CD14-positive monocyte (primary cell): ENCODE measurements at regions not wholly inside any gene's neighbourhood (a gene's known extent, or its start where the extent isn't known, plus 50 kb on each side); places are given as distances from the start of the nearest gene placed in this dataset.
"Not testable (repeated sequence)": the region's sequence is repeated elsewhere in the genome, so short reads cannot be mapped to it uniquely, and the experiment has no call there.

ENCODE experiments used
- DNase-seq, 3 donors: peaks; one replicate each; pipeline ENCODE4 v3.0.0-alpha.2; 2011 to 2022
- H2AFZ ChIP-seq: 2 replicates; pipeline ENCODE4 v1.6.0; 2012; ENCODE audit warnings: mild to moderate bottlenecking, low read depth, low read length, inconsistent platforms; ENCODE audit not compliant: insufficient read depth, poor library complexity, severe bottlenecking
- H3K27ac ChIP-seq, 2 donors: 1 replicate in 1 of 2; 2 replicates in 1 of 2; pipeline ENCODE4 v1.5.1; 2012 to 2013; ENCODE audit warnings: low read length in 2 of 2, control low read depth in 1 of 2, inconsistent platforms in 1 of 2, low read depth in 1 of 2, mild to moderate bottlenecking in 1 of 2
- H3K27me3 ChIP-seq, 2 donors: one replicate each; pipeline versions ENCODE4 v1.6.0 to v1.6.1; 2011 to 2013; ENCODE audit warnings: low read length in 2 of 2; ENCODE audit not compliant: control insufficient read depth in 2 of 2, insufficient read depth in 2 of 2
- H3K36me3 ChIP-seq, 2 donors: replicated peaks in 1 of 2; 1 replicate in 1 of 2; 2 replicates in 1 of 2; pipeline versions ENCODE4 v1.5.1 to v1.6.1; 2012 to 2013; ENCODE audit warnings: low read length in 2 of 2, control low read depth in 1 of 2, inconsistent platforms in 1 of 2, mild to moderate bottlenecking in 1 of 2; ENCODE audit not compliant: insufficient read depth in 2 of 2, control insufficient read depth in 1 of 2
- H3K4me1 ChIP-seq, 2 donors: 1 replicate in 1 of 2; 2 replicates in 1 of 2; pipeline versions ENCODE4 v1.5.1 to v1.6.1; 2012 to 2013; ENCODE audit warnings: low read length in 2 of 2, control low read depth in 1 of 2, inconsistent platforms in 1 of 2, mild to moderate bottlenecking in 1 of 2, moderate library complexity in 1 of 2; ENCODE audit not compliant: insufficient read depth in 2 of 2, control insufficient read depth in 1 of 2
- H3K4me2 ChIP-seq: replicated peaks from 2 replicates; pipeline ENCODE3; 2012; ENCODE audit warnings: low read length, moderate library complexity, mild to moderate bottlenecking; ENCODE audit not compliant: poor library complexity, severe bottlenecking; ENCODE audit errors: extremely low read depth
- H3K4me3 ChIP-seq, 3 experiments: fragments of 200-600 bp in 1 of 3; sonication (generic) in 1 of 3; replicated peaks in 1 of 3; 1 replicate in 2 of 3; 2 replicates in 1 of 3; pipeline ENCODE4 v1.5.1; 2011 to 2013; ENCODE audit warnings: low read length in 3 of 3, mild to moderate bottlenecking in 3 of 3, control low read depth in 2 of 3, low read depth in 2 of 3, inconsistent platforms in 1 of 3, moderate library complexity in 1 of 3
- H3K79me2 ChIP-seq: 2 replicates; pipeline ENCODE4 v1.6.0; 2012; ENCODE audit warnings: mild to moderate bottlenecking, control low read depth, inconsistent platforms, low read length, moderate library complexity; ENCODE audit not compliant: insufficient read depth
- H3K9ac ChIP-seq: 2 replicates; pipeline ENCODE4 v1.6.0; 2017; ENCODE audit warnings: low read length, mild to moderate bottlenecking; ENCODE audit not compliant: insufficient read depth, poor library complexity, severe bottlenecking
- H3K9me3 ChIP-seq, 2 donors: replicated peaks in 1 of 2; 1 replicate in 1 of 2; 2 replicates in 1 of 2; pipeline versions ENCODE4 v1.5.1 to v1.6.1; 2012 to 2013; ENCODE audit warnings: low read length in 2 of 2, control low read depth in 1 of 2; ENCODE audit not compliant: control insufficient read depth in 1 of 2, insufficient read depth in 1 of 2
- H4K20me1 ChIP-seq: 2 replicates; pipeline ENCODE4 v1.6.0; 2012; ENCODE audit warnings: mild to moderate bottlenecking, low read length, control low read depth, moderate library complexity; ENCODE audit not compliant: insufficient read depth
- H3K27ac Mint-ChIP-seq, 7 donors: one replicate each; pipeline ENCODE4 v1.8.0; 2020; ENCODE audit warnings: mild to moderate bottlenecking in 7 of 7, mixed read lengths in 7 of 7, moderate library complexity in 6 of 7, inconsistent platforms in 2 of 7
- H3K27me3 Mint-ChIP-seq, 3 donors: one replicate each; pipeline ENCODE4 v1.8.0; 2021 to 2022; ENCODE audit warnings: low read depth in 3 of 3, mild to moderate bottlenecking in 3 of 3, mixed read lengths in 3 of 3, moderate library complexity in 3 of 3, inconsistent platforms in 1 of 3
- H3K36me3 Mint-ChIP-seq, 2 donors: one replicate each; pipeline ENCODE4 v1.8.0; 2020; ENCODE audit warnings: mixed read lengths in 2 of 2, inconsistent platforms in 1 of 2, mild to moderate bottlenecking in 1 of 2
- H3K4me1 Mint-ChIP-seq: one replicate; pipeline ENCODE4 v1.8.0; 2020; ENCODE audit warnings: mild to moderate bottlenecking, mixed read lengths
- H3K4me3 Mint-ChIP-seq, 2 donors: one replicate each; pipeline ENCODE4 v1.8.0; 2020; ENCODE audit warnings: mild to moderate bottlenecking in 2 of 2, mixed read lengths in 2 of 2, moderate library complexity in 1 of 2
- H3K9me3 Mint-ChIP-seq, 7 donors: one replicate each; pipeline ENCODE4 v1.8.0; 2020 to 2022; ENCODE audit warnings: mixed read lengths in 7 of 7, mild to moderate bottlenecking in 6 of 7, moderate library complexity in 6 of 7, inconsistent platforms in 2 of 7
- CTCF ChIP-seq: fragments of 200-600 bp; IDR thresholded peaks from one replicate; pipeline ENCODE4 v1.8.0; 2022; ENCODE audit warnings: antibody characterized with exemption, mild to moderate bottlenecking
- WGBS: methylation state at CpG from one replicate; pipeline ENCODE4 v1.1.5; 2013; ENCODE audit warnings: missing lambda C conversion rate; ENCODE audit not compliant: insufficient coverage; 5-methylcytosine and 5-hydroxymethylcytosine counted together
- intact Hi-C, 2 donors: fragments of 100-400 bp; cut with micrococcal nuclease; formaldehyde crosslinking; loops; one replicate each; pipeline versions ENCODE4 v1.15.0 to v1.15.1; 2023

GRCh38 chr11:80280737-80281136, 839.9 kb upstream of the TENM4 start:
- TF ChIP-seq CTCF = no peak
- Mint-ChIP-seq H3K27ac (no peak overlapping the region), H3K4me3 (no peak overlapping the region), H3K4me1 (no peaks in the 10 kb centered on the region), H3K27me3 (peaks cover 0 to 2% (median 0%) of the 10 kb centered on the region in 3 donors), H3K36me3 (no peaks in the 10 kb centered on the region), H3K9me3 (peaks cover 0 to 6% (median 3%) of the 10 kb centered on the region in 7 donors)
- H4K20me1 ChIP-seq = no peaks in the 10 kb centered on the region
- no peaks in the 10 kb centered on the region for H3K4me1 ChIP-seq
- H3K27me3 ChIP-seq = no peaks in the 10 kb centered on the region
- H3K36me3 ChIP-seq = no peaks in the 10 kb centered on the region
- no peak overlapping the region for H3K27ac ChIP-seq
- no peak overlapping the region for H3K4me3 ChIP-seq
- no peak overlapping the region for H3K9ac ChIP-seq
- no peak for DNase-seq
- no peaks in the 10 kb centered on the region for H3K79me2 ChIP-seq
- H3K4me2 ChIP-seq = no peak overlapping the region
- no peaks in the 10 kb centered on the region for H3K9me3 ChIP-seq
- intact Hi-C loops = no loop called here
- 92% methylated on average over 2 of the region's 3 CpGs for WGBS
- no peak overlapping the region for H2AFZ ChIP-seq

- Histone ChIP-seq H3K27me3 (no peaks in the 10 kb centered on the region), H2AFZ (no peak overlapping the region), H3K4me3 (no peak overlapping the region), H3K9me3 (no peaks in the 10 kb centered on the region), H3K4me2 (no peak overlapping the region), H4K20me1 (no peaks in the 10 kb centered on the region), H3K36me3 (no peaks in the 10 kb centered on the region), H3K9ac (no peak overlapping the region), H3K79me2 (no peaks in the 10 kb centered on the region), H3K27ac (no peak overlapping the region), H3K4me1 (no peaks in the 10 kb centered on the region)
- no CpG with 5 or more reads among the region's 5 CpGs for WGBS
- H3K9me3 Mint-ChIP-seq = peaks cover 0 to 5% (median 2%) of the 10 kb centered on the region in 7 donors
- no peaks in the 10 kb centered on the region for H3K27me3 Mint-ChIP-seq
- no peak for TF ChIP-seq CTCF
- no peak overlapping the region for H3K4me3 Mint-ChIP-seq
- no peak overlapping the region for H3K27ac Mint-ChIP-seq
- DNase-seq = no peak
- intact Hi-C loops = no loop called here
- H3K4me1 Mint-ChIP-seq = no peaks in the 10 kb centered on the region
- no peaks in the 10 kb centered on the region for H3K36me3 Mint-ChIP-seq
Measured at GRCh38 chr11:80261776-80262175, 820.9 kb upstream of the TENM4 start.

GRCh38 chr11:80257319-80258015, 816.6 kb upstream of the TENM4 start:
- H2AFZ ChIP-seq, H3K27me3 Mint-ChIP-seq, H3K27ac ChIP-seq, H3K9me3 ChIP-seq, DNase-seq, intact Hi-C loops, H3K4me3 Mint-ChIP-seq, H4K20me1 ChIP-seq, H3K36me3 Mint-ChIP-seq, H3K4me1 Mint-ChIP-seq, H3K79me2 ChIP-seq, H3K9me3 Mint-ChIP-seq, H3K9ac ChIP-seq, H3K27me3 ChIP-seq, H3K36me3 ChIP-seq, H3K4me2 ChIP-seq, H3K4me3 ChIP-seq, H3K4me1 ChIP-seq, H3K27ac Mint-ChIP-seq: not testable (repeated sequence)
- WGBS = 95% methylated on average over 41 of the region's 45 CpGs
